GM18868 (cell line): ENCODE measurements at regions not wholly inside any gene's neighbourhood (a gene's known extent, or its start where the extent isn't known, plus 50 kb on each side); places are given as distances from the start of the nearest gene placed in this dataset.

ENCODE experiments used
- ATAC-seq: cut with Tn5 transposase; IDR thresholded peaks from one replicate; pipeline ENCODE4 v1.9.1; 2021; ENCODE audit warnings: mild to moderate bottlenecking, moderate library complexity; ENCODE audit not compliant: unreplicated experiment

DNA sequence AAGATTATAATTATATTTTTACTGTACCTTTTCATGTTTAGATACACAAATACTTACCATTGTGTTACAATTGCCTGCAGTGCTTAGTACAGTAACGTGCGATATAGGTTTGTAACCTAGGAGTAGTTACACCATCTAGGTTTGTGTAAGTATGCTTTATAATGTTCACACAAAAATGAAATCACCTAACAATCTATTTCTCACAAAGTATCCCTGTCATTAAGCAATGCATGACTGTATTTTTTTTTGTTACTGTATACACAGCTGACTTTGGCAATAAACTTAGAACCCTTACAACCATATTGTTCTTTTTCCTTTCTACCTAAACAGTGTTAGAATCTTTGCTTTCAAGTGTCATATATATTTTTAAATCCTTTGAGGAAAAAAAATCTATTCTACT lies 303.0 kb upstream of the E2F7 start:
- no peak for ATAC-seq

- ATAC-seq, result no peak
Observed at GRCh38 chr12:77366616-77367015, 301.2 kb upstream of the E2F7 start.

- ATAC-seq, result no peak
Observed at GRCh38 chr12:77364400-77364799, 299.0 kb upstream of the E2F7 start.

DNA sequence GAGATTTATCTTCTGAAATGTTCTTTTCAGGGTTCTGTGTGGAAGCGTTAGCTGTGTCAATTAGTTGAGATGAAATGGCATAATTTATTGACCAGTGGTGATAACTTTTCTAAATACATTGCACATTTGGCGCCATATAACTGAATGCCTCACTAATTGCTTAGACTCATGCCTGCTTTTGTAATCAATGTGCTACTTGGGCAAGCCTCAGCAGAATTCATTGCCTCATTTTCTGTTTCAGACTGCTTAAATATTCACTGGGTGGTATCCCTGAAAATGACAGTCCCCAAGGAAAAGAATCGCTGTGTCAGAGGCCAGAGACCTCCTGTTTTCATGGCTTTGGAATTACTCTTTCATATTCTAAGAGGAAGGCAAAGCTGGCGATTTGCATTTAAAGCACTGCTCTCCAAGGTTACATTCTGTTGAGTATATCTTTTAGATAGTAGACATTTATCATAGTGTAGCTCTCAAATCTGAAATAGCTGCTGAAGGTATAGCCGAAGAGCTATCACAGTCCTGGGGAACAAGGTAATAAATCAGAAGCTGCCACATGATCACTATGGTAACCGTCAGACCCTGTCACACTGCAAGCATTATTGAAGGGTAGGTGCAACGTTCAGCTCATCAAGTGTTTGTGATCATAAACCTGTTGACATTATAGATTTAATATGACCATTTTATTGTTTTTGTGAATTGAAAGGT lies 297.3 kb upstream of the E2F7 start:
- no peak for ATAC-seq

- no peak for ATAC-seq
Observed at GRCh38 chr12:77357655-77358054, 292.3 kb upstream of the E2F7 start.

- no peak for ATAC-seq
Observed at GRCh38 chr12:77354766-77355362, 289.5 kb upstream of the E2F7 start.

DNA sequence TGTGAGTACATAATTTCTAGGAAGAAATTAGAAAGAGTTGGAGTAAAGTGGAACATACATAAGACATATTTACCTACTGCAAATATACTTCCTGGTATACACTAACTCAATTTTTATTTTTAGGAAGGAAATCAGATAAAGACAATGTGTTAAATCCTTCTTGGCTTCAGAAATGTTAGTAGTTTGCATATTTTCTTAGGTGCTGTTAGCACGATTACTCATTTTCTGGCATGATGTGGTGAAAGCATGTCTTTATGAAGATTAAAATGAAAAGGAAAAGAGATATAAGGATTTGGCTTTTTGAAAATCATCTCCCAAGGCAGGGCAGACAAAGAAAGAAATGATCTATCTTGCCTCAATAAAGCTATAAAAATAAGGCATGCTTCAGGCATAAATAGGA lies 287.6 kb upstream of the E2F7 start:
- no peak for ATAC-seq

GRCh38 chr12:77351860-77352259 lies 286.5 kb upstream of the E2F7 start:
- ATAC-seq, result no peak

DNA sequence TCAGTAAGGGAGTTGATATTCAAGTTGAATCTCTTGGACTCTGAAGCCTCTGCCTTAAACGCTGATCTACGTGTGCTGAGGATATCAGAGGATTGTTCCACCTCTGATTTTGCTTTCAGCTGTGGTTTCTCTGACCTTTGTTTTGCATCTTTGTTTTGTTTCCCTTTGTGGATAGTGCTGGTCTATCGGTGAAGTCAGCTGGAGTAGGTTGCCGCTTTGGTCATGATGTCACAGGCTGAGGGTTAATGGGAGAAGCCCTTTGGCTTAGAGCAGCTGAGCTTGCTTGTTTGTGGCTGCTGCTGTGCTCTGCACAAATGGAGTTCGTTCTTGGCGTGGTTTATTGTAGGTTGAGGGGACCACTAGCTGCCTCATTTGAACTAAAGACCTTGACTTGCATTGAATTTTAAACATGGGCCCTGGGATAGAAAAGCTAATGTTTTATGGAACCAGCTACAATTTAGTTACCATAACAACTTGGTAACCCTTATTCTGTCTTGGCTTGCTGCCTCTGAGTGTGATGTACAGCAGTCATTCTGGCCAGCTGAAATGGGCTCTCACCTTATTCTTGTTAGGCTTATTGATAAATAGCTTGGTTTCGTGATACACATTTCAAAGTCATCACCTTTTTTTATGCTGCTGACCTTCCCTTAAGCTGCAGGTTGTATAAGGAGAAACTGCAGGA lies 284.5 kb upstream of the E2F7 start:
- no peak for ATAC-seq

GRCh38 chr12:77347017-77347416 lies 281.6 kb upstream of the E2F7 start:
- ATAC-seq, result no peak

GRCh38 chr12:77345336-77345735 lies 280.0 kb upstream of the E2F7 start:
- no peak for ATAC-seq

GRCh38 chr12:77344651-77345050 lies 279.3 kb upstream of the E2F7 start:
- ATAC-seq, result no peak

DNA sequence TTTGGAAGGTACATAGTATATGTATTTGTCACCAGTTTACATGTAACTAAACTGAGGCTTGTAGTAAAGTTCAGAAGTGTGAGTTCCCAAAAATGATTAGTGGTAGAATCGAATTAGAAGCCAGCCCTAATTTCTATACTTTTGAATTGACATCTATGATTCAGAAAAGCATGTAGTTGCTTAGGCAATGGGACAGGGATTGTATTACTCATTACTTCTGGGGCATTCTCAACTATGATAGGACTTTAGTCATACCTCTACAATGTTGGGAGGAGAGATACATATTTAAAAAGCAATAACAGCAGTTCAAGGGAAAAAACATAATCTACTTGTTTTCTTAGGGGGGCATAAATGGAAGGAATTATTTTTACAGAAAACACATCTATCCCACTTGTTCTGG lies 277.9 kb upstream of the E2F7 start:
- no peak for ATAC-seq

DNA sequence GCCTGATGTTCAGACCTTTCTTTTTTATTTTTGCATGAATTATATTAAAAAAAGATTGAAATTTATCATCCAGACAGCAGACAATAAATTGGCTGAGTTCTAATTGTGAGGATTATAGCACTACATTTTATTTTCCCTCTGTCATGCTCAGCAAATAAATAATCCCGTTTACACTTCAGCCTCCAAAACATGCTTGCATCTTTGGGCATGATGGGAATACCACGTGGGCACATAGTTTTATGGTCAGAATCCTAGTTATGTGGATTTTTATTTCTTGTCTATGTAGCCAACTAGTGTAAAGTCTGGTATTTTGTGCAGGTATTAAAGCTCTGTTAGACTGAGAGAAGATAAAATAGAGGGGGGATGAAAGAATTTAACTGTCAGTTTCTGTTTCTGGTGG lies 276.9 kb upstream of the E2F7 start:
- ATAC-seq, result no peak

DNA sequence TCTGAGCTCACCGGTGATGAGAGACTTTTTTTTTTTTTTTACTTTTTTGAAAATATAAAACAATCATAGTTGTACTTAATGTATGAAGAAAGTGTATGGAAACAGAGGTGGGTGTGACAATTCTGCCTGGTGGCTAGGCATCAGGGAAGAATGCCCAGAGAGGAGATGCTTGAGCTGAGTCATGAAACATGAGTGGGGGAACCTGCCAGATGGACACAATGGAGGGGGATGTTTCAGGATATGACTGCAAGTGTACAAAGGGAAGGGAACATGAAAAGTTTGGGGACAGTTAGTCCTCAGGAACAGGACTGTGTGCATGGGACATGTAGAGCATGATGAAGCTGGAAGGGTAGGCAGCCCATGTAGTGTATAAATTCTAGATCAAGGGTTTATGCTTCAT lies 274.2 kb upstream of the E2F7 start:
- ATAC-seq, result no peak

GRCh38 chr12:77337362-77337761 lies 272.0 kb upstream of the E2F7 start:
- ATAC-seq, result no peak

DNA sequence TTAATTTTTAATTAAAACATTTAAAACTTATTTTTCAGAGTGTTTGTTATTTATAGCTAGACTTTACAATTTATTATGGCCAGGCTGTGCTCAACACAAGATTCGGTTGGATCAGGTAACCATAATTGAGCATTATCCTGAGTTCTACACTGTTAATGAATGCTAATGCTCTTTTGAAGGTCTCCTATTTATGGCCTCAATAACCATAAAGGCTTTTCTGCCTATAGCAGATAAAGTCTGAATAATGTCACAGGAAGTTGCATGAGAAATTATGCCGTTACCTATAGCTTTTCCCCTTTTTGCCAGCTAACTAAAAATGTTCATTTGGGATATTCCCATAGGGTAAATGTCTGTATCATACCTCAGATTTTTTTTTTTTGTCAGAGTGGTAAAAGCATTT lies 269.4 kb upstream of the E2F7 start:
- no peak for ATAC-seq

DNA sequence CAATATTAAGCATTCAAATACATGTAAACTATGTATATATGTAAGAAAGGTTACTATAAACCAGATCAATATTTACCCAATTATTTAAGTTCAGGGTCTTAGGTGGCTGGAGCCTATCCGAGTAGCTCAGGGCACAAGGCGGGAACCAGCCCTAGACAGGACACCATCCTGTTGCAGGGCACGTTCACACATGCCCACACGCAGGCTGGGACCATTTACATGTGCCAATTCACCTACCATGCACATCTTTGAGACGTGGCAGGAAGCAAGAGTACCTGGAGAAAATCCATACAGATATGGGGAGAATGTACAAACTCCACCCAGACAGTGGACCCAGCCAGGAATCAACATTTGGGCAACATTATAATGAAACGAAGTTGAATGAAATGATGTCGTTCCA lies 263.0 kb upstream of the E2F7 start:
- ATAC-seq, result no peak

DNA sequence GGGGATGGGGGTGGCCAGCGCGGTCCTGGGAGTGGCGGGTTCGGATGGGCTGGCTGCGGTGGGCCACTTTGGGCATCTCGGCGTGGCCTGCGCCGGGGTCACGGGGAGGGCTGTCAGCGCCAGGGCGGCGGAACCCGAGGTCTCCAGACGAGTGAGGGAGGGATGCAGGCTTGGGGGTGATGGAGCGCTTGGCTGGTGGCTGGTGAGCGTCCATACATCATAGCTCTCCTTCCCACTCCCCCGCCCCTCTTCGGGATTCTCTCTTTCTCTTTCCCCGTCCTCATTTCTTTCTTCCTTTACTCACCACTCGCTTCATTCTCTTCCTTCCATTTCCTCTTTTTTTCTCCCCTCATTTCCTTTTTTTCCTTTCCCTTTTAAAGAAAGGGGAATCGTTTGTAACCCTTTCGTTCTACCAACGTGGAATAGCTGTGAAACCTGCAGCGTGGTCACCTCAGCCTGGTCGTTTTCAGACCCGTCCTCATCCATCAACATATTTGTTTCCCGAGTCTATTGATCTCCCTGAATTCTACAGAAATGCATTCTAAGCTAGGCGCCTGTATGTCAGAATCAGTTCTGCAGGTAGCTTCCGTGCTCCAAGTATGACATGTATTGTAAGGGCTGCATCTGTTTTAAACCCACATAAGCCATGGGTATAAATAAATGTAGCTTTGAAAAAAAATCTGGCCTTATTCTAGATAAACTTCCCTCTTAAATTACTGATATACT lies 260.3 kb upstream of the E2F7 start:
- no peak for ATAC-seq

GRCh38 chr12:77324763-77325468 lies 259.5 kb upstream of the E2F7 start:
- peak; percentile 90 for ATAC-seq

DNA sequence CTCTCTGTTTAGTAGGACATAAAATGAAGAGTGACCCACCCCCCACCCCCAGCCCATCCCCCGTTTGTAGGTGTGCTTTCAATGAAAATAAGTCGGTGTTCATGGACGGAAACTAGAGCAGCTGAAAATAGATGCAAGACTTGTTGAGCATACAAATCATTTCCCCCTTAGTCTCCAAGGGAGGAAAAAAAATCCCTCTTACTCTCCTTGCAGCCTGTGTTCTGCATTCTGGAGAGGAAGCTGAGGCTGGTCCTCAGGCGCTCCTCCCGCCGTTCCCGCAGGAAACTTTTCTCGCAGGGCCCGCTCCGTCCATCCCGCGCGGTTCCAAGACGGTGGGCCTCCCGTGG lies 259.0 kb upstream of the E2F7 start:
- ATAC-seq, result no peak
